GM18868 (cell line): ENCODE measurements at regions not wholly inside any gene's neighbourhood (a gene's known extent, or its start where the extent isn't known, plus 50 kb on each side); places are given as distances from the start of the nearest gene placed in this dataset.
"Not testable (repeated sequence)": the region's sequence is repeated elsewhere in the genome, so short reads cannot be mapped to it uniquely, and the experiment has no call there.

Experiments used
- ATAC-seq: cut with Tn5 transposase; IDR thresholded peaks from one replicate; pipeline ENCODE4 v1.9.1; 2021; ENCODE audit warnings: mild to moderate bottlenecking, moderate library complexity; ENCODE audit not compliant: unreplicated experiment

DNA sequence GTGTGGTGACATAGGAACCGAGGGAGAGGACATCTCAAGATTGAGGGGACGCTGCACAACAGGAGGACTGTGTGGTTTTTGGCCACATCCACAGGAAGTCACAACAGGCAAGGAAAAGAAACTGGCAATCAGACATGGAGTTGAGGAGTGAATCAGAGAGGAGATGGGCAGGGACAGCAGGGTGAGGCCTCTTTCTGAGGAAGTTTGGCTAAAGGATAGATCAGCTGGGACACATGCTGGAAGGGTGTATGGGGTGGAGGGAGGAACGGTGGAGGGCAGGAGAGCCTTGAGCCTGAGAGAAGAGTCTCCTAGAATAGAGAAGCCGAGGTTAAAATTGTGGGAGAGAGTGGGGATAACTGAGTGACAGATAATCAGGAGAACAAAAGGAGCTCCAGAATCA lies 75.1 kb upstream of the CIDEA start:
- ATAC-seq, result not testable (repeated sequence)

DNA sequence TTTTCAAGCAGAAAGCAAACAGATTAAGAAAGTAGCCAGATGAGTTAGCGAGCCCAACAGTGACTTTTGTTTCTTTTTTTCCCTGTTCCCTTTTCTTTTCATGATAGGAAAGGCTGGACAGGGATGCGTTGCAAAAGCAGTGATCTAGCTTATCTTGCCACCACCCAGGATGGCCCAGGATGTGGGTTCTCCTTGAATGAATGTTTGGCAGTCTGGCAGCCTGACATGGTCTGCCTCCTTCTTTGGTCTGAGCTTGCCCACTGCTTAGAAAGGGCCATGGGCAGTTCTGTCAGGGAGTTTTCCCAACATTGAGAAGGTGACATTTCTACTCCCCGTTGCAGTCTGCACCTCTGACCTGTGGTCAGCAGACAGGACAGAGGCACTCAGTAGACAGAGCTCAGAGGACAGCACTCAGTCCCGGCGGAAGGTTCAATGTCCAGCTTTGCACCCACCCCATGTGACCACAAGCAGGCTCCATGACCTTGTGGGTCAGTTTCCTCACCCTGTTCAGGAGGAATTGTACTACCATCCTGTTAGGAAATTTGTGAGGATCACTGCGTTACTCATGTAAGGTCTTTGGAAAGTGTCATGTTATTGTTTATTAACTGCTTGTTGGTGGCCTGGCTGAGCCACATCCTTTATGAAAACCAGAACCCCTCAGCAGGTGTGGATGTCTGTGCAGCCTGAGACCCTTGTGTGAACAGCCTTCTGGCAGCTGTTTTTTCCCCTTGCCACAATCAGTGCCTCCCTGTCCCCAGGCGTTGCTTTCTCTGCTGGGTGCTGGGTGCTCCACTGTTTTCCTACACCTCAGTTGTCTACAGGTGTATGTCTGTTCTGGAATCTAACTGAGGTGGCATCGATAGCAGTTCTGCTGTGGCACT lies 74.2 kb upstream of the CIDEA start:
- not testable (repeated sequence) for ATAC-seq

DNA sequence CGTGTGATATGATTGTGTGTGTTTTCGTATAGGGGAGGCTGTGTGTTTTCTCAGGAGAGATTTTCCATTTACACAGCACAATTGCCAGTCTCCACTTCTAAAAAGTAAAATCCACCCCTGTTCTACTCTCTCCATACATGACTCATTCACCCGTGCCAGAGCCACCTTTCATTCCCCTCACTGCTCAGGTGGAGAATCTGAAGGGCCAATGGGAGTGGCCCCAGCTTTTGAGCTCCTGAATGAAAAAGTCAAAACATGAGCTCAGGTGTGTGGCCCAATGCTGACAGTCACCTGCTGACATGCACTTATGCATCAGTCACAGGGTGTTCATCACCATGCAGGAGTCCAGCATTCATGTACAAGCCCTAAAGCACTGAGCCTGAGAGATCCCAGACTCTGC lies 55.4 kb upstream of the CIDEA start:
- not testable (repeated sequence) for ATAC-seq

DNA sequence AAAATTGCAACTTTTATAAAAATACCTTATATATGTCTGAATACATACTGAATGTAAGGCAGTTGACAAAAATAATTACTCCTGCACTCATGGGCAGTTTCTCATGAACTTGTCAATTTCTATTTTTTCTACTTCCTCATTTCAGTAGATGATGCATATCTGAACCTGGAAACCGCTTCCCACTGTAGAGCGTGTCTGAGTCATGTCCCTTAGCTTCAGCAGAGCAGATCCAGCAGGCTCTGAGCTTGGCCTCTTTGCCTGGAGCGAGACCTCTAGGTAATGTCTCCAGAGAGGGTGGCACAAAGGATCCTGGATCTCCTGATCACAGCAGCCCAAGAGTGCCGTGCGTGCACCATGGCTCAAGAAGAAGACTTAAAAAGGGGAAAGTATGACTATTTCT lies 54.0 kb upstream of the CIDEA start:
- ATAC-seq, result peak; percentile 94
